DMS 273 (cell line): ENCODE measurements at regions not wholly inside any gene's neighbourhood (a gene's known extent, or its start where the extent isn't known, plus 50 kb on each side); places are given as distances from the start of the nearest gene placed in this dataset.
"Not testable (repeated sequence)": the region's sequence is repeated elsewhere in the genome, so short reads cannot be mapped to it uniquely, and the experiment has no call there.

Source experiments
- DNase-seq: peaks from one replicate; lab custom pipeline; 2025; ENCODE audit not compliant: unreplicated experiment; lab: John Stamatoyannopoulos, UW

DNA sequence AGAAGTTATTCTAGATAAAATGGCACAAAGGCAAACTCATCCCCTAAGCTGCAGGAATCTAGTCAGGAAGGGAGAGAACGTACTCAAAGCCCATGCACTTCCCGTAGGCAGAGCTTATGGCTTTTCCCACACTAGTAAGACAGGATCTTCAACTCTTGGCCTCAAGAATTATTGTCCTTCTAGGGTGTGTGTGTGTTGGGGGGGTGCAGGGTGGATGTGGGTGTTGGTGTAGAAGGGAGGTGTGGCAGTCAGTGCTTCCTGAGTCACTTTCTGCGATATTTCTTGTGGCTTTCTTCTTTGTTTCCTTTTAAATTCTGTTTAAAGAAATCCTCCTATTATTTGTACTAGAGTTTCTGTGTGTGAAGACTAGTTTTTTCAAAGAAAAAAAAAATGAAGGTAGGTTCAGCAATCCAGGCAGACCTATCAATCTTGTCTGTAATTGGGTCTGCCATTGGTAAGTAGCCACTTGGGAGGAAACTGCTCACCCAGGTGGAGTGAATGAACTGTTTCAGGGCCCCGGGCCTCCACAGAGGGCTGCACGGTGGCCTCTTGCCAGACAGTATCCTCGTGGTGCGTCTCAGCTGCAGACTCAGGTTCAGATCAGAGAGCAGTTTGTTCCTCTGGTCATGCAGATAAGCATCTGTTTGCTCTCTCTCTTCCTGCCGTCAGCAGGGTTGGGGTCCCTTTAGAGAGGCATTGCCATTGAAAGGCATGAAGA, 131.9 kb downstream of the NPR3 start:
- no peak for DNase-seq

DNA sequence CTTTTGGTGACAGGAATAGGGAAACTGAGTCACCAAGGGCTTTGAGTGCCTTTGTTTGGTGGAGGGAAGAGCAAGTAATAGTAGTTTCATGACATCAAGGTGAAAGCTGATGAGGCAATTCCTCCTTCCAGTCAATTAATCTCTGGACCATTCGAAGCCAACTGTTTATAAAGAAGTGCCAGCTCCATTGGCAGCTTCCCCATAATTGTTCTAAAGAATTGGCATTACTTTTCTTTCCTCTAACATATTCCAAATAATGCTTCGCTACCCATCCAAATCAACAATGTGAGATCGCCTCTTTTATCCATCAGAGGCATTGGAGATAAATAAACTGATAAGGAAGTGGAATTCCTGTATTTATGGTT, 132.4 kb downstream of the NPR3 start:
- no peak for DNase-seq

- no peak for DNase-seq
These were observed 134.1 kb downstream of the NPR3 start for GRCh38 chr5:32845171-32845570.

GRCh38 chr5:32848120-32848519, 137.0 kb downstream of the NPR3 start:
- no peak for DNase-seq

DNA sequence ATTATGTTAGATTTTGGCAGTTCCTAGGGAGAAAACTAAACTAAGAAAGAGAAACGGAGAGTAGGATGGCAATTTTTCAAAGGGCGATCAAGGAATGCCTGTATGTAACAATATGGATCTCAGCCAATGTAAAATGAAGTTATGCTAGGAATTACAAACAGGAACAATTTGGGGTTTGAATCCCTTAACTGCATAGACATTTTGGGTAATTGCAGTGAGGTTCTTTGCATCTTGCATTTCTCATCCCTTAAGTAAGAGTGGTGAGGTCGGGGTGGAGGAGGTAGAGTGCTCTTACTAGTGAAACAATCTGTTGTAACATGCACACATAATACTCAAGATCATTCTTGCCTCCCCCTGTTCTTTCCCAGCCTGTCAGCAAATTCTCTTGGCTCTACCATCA, 137.6 kb downstream of the NPR3 start:
- no peak for DNase-seq

GRCh38 chr5:32850817-32851496, 139.8 kb downstream of the NPR3 start:
- no peak for DNase-seq

GRCh38 chr5:32851559-32852173, 140.5 kb downstream of the NPR3 start:
- DNase-seq = no peak

GRCh38 chr5:32852535-32852934, 141.4 kb downstream of the NPR3 start:
- DNase-seq = peak; percentile 5

GRCh38 chr5:32852976-32853375, 141.9 kb downstream of the NPR3 start:
- DNase-seq = no peak

- no peak for DNase-seq
These were observed 143.4 kb downstream of the NPR3 start for GRCh38 chr5:32854473-32854872.

DNA sequence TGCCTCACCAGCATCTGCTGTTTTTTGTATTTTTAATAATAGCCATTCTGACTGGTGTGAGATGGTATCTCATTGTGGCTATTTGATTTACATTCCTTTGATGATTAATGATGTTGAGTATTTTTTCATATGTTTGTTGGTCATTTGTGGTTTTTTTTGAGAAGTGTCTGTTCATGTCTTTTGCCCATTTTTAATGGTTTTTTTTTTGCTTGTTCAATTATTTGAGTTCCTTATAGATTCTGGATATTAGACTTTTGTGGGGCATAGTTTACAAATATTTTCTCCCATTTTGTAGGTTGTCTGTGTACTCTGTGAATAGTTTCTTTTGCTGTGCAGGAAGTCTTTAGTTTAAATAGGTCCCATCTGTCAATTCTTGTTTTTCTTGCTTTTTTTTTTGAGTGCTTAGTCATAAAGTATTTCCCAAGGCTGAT, 148.1 kb downstream of the NPR3 start:
- DNase-seq = no peak

GRCh38 chr5:32865475-32865874, 154.4 kb downstream of the NPR3 start:
- DNase-seq = no peak

DNA sequence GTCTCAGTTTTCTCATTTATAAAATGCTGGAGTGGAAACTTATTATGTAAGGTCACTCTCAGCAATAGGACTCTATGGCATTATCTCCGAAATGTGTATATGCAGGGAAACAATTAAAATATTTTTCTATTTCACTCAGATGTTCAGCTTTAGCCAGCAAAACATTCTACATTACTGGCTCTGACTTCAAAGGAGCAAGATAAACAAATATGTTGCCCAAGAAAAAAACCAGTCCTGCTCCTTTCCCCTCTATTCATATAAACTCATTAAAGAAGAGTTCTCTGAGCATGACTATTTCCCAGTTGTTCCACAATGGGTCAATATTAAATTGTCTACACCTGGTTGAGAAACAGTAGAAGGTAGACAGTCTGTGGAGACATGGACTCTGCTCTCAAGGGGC, 155.0 kb downstream of the NPR3 start:
- DNase-seq = no peak

DNA sequence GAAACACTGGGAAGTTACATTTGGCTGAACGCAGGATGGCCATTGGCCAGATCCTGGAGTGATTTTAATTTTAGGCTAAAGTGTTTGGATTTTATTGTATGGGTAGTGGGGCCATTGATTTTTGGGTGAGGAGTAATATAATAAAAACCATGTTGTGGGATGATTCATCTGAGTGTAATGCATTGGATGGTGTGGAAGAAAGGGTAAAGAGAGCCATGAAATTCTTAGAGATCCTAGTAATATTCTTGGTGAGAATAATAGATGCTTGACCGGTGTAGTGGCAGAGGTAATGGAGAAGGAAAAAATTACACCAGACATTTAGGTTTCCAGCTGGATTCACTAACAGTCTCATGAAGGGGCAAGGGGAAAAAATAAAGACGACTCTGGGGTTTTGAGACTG, 158.1 kb downstream of the NPR3 start:
- no peak for DNase-seq

GRCh38 chr5:32876791-32877190, 165.7 kb downstream of the NPR3 start:
- DNase-seq = no peak

DNA sequence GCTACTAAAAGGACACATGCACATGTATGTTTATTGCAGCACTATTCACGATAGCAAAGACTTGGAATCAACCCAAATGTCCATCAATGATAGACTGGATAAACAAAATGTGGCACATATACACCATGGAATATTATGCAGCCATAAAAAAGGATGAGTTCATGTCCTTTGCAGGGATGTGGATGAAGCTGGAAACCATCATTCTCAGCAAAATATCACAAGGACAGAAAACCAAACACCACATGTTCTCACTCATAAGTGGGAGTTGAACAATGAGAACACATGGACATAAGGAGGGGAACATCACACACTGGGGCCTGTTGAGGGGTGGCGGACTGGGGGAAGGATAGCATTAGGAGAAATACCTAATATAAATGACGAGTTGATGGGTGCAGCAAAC, 168.2 kb downstream of the NPR3 start:
- DNase-seq = not testable (repeated sequence)

- no peak for DNase-seq
These were observed 169.7 kb downstream of the NPR3 start for GRCh38 chr5:32880796-32881195.

- no peak for DNase-seq
These were observed 176.3 kb downstream of the NPR3 start for GRCh38 chr5:32887390-32887789.

DNA sequence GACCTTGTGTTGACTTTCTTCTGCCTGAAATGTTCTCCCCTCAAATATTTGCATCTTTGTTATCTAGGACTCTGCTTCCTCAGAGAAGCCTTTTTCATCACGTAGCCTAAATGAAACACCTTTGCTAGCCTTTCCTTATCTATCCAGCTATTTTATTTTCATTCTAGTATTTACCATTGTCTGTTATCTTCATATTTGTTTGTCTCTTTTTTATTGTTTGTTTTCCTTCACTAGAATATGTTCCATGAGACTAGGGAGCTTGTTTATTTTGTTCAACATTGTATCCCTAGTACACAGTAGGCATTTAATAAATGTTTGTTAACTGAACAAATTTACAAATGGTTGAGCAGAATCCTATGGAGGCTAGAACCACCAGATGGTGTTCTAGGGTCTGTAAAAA, 178.0 kb downstream of the NPR3 start:
- DNase-seq = no peak

DNA sequence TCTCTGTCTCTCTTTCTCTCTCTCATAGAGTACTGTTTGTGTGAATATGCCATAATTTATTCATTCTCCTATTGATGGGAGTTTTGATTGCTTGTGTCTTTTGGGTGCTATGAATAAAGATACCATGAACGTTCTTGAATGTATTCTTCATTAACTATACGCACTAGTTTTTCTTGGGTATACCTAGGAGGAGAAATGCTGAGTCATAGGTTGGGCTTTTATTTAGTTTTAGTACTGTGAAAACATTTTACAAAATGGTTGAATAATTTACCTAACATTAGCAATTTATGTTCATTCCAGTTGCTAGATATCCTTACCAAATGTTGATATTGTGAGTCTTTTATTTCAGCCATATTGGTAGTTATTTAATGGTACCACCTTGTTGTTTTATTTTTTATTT, 192.5 kb downstream of the NPR3 start:
- DNase-seq = no peak

DNA sequence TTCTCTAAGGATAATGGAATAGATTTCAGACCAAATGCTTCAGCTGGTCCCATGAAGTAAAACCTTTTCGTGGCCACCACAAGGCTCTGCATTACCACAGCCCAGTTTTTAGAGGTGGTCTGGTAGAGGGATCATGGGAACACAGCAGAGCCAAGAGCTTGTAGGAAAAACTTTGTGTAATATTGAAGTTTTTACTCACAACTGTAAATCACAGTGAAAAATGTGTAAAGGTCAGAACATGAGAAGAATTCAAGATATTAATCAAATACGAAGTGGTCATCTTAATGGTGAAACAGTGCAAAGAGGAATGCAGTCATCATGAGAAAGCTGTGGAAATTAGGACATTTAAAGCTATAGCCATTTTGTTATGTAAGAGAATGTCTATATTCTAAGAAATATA, 197.5 kb downstream of the NPR3 start:
- no peak for DNase-seq

DNA sequence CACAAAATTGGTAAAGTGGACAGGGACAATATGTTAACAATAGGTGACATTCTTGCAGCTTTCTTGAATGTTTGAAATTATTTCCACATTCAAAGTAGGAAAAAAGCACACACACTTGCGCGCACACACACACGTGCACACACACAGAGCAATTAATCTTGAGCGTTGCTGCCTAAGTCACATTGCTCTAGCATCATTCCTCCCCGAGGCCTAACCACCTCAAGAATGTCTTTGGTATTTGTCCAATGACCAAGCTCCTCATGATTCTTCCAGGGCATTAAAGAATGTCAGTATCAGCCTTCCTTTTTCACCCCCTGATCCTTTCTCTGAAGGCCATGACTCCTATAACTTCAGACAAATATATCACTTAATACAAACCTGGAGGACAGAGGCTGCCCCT, 198.1 kb downstream of the NPR3 start:
- no peak for DNase-seq
